Astrocyte (in vitro differentiated cells and primary cell): ENCODE measurements at regions not wholly inside any gene's neighbourhood (a gene's known extent, or its start where the extent isn't known, plus 50 kb on each side); places are given as distances from the start of the nearest gene placed in this dataset.

Experiments used
- DNase-seq: peaks from one replicate; pipeline ENCODE4 v3.0.0-alpha.2; 2010; ENCODE audit warnings: low read depth
- FAIRE-seq: peaks from 2 replicates; lab custom pipeline; 2011; peaks lifted over from hg19 to GRCh38; lab: Jason Lieb, UNC
- H2AFZ ChIP-seq: 2 replicates; pipeline ENCODE4 v1.6.0; 2012; ENCODE audit warnings: low read depth, low read length, inconsistent platforms
- H3K27ac ChIP-seq: 2 replicates; pipeline ENCODE4 v1.5.1; 2011; ENCODE audit warnings: low read depth, low read length, inconsistent platforms
- H3K27me3 ChIP-seq: 2 replicates; pipeline ENCODE4 v1.6.0; 2011; ENCODE audit warnings: low read length, inconsistent platforms; ENCODE audit not compliant: insufficient read depth
- H3K36me3 ChIP-seq: 2 replicates; pipeline ENCODE4 v1.5.1; 2011; ENCODE audit warnings: low read length, inconsistent platforms; ENCODE audit not compliant: insufficient read depth
- H3K4me1 ChIP-seq: 2 replicates; pipeline ENCODE4 v1.5.1; 2011; ENCODE audit warnings: low read length, inconsistent platforms; ENCODE audit not compliant: insufficient read depth
- H3K4me2 ChIP-seq: 2 replicates; pipeline ENCODE4 v1.6.0; 2012; ENCODE audit warnings: low read length, inconsistent platforms
- H3K4me3 ChIP-seq: 2 replicates; pipeline ENCODE4 v1.5.1; 2011; ENCODE audit warnings: low read depth, mild to moderate bottlenecking, low read length, inconsistent platforms; ENCODE audit not compliant: insufficient read depth
- H3K79me2 ChIP-seq: 2 replicates; pipeline ENCODE4 v1.6.0; 2012; ENCODE audit warnings: mild to moderate bottlenecking, low read length, inconsistent platforms; ENCODE audit not compliant: insufficient read depth
- H3K9ac ChIP-seq: 2 replicates; pipeline ENCODE4 v1.6.0; 2012; ENCODE audit warnings: mild to moderate bottlenecking, low read length, inconsistent platforms
- H3K9me3 ChIP-seq: 2 replicates; pipeline ENCODE4 v1.5.1; 2012; ENCODE audit warnings: low read depth, mild to moderate bottlenecking, low read length, inconsistent platforms; ENCODE audit not compliant: insufficient read depth
- H4K20me1 ChIP-seq: 2 replicates; pipeline ENCODE4 v1.6.0; 2012; ENCODE audit warnings: low read length, inconsistent platforms; ENCODE audit not compliant: insufficient read depth
- H3K27ac Mint-ChIP-seq: one replicate; pipeline ENCODE4 v1.8.0; 2021; ENCODE audit warnings: mild to moderate bottlenecking, mixed read lengths; ENCODE audit not compliant: unreplicated experiment
- H3K27me3 Mint-ChIP-seq: one replicate; pipeline ENCODE4 v1.8.0; 2021; ENCODE audit warnings: low read depth, mixed read lengths; ENCODE audit not compliant: unreplicated experiment
- H3K36me3 Mint-ChIP-seq: one replicate; pipeline ENCODE4 v1.8.0; 2021; ENCODE audit warnings: low read depth, mixed read lengths; ENCODE audit not compliant: unreplicated experiment
- H3K4me1 Mint-ChIP-seq: one replicate; pipeline ENCODE4 v1.8.0; 2021; ENCODE audit warnings: low read depth, mixed read lengths; ENCODE audit not compliant: unreplicated experiment
- H3K4me3 Mint-ChIP-seq: one replicate; pipeline ENCODE4 v1.8.0; 2021; ENCODE audit warnings: mild to moderate bottlenecking, moderate library complexity, mixed read lengths; ENCODE audit not compliant: unreplicated experiment
- H3K9me3 Mint-ChIP-seq: one replicate; pipeline ENCODE4 v1.8.0; 2021; ENCODE audit warnings: mild to moderate bottlenecking, mixed read lengths; ENCODE audit not compliant: unreplicated experiment
- EZH2 ChIP-seq: IDR thresholded peaks from 2 replicates; pipeline ENCODE4 v1.6.1; 2012; ENCODE audit warnings: mild to moderate bottlenecking, low read length, inconsistent platforms; ENCODE audit not compliant: insufficient read depth
- TF ChIP-seq, protein P1 (sequence below): IDR thresholded peaks from 2 replicates; pipeline ENCODE4 v1.5.1; 2011; ENCODE audit warnings: low read depth, mild to moderate bottlenecking, inconsistent platforms, low read length, moderate library complexity; ENCODE audit not compliant: insufficient read depth

DNA sequence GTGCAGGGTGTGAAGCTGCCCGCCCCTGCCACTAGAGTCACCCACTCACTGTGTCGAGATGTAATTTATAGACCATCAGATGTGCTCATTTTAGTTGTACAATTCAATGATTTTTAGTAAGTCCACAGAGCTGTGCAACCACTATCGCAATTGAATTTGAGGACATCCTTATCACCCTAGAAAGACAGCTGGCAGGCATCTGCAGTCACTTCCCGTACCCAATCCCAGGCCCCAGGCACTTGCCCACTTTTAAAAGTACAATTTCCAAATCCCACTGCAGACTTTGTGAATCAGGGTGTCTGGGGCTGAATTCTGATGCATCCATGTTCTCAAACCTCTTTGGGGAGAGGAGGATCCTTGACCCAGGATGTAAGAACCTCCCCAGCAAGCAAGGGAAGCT lies 521.3 kb upstream of the SALL3 start:
- no peaks in the 10 kb centered on the region for H3K36me3 ChIP-seq
- H3K4me2 ChIP-seq = no peak overlapping the region
- no peaks in the 10 kb centered on the region for H3K79me2 ChIP-seq
- no peaks in the 10 kb centered on the region for H3K27me3 ChIP-seq
- no peak overlapping the region for H3K4me3 ChIP-seq
- DNase-seq (no peak), FAIRE-seq (no peak)
- TF ChIP-seq, protein P1, sequence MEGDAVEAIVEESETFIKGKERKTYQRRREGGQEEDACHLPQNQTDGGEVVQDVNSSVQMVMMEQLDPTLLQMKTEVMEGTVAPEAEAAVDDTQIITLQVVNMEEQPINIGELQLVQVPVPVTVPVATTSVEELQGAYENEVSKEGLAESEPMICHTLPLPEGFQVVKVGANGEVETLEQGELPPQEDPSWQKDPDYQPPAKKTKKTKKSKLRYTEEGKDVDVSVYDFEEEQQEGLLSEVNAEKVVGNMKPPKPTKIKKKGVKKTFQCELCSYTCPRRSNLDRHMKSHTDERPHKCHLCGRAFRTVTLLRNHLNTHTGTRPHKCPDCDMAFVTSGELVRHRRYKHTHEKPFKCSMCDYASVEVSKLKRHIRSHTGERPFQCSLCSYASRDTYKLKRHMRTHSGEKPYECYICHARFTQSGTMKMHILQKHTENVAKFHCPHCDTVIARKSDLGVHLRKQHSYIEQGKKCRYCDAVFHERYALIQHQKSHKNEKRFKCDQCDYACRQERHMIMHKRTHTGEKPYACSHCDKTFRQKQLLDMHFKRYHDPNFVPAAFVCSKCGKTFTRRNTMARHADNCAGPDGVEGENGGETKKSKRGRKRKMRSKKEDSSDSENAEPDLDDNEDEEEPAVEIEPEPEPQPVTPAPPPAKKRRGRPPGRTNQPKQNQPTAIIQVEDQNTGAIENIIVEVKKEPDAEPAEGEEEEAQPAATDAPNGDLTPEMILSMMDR = no peak
- TF ChIP-seq EZH2 = no peak
- Mint-ChIP-seq H3K9me3 (peaks cover 3% of the 10 kb centered on the region), H3K4me1 (no peaks in the 10 kb centered on the region), H3K36me3 (no peaks in the 10 kb centered on the region), H3K4me3 (no peak overlapping the region), H3K27me3 (no peaks in the 10 kb centered on the region), H3K27ac (no peak overlapping the region)
- H3K27ac ChIP-seq = no peak overlapping the region
- no peak overlapping the region for H2AFZ ChIP-seq
- H4K20me1 ChIP-seq = no peaks in the 10 kb centered on the region
- H3K4me1 ChIP-seq = no peaks in the 10 kb centered on the region
- no peak overlapping the region for H3K9ac ChIP-seq
- peaks cover 6% of the 10 kb centered on the region for H3K9me3 ChIP-seq

DNA sequence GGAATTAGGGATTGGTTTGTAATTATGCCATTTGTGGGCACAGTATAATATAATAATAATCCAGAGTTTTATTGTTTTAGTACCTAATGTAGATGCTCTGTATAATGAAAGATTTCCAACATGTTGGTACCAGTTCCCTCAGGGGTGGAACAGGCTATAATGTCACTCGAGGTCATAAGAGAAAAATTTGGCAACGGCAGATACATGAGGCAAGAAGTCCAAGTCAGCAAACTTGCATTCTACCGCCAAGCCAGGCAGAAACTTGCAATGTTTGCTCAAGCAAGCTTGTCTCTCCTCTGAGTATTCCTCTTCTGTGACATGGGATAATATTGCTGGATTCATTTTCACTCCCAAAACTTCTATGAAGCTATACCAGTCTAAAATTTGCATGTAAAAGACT lies 520.0 kb upstream of the SALL3 start:
- no peaks in the 10 kb centered on the region for H3K27me3 Mint-ChIP-seq
- Histone ChIP-seq H2AFZ (no peak overlapping the region), H3K4me3 (no peak overlapping the region), H3K79me2 (no peaks in the 10 kb centered on the region), H3K9ac (no peak overlapping the region), H3K27me3 (no peaks in the 10 kb centered on the region), H3K4me2 (no peak overlapping the region), H3K4me1 (no peaks in the 10 kb centered on the region), H4K20me1 (no peaks in the 10 kb centered on the region), H3K9me3 (peaks cover 6% of the 10 kb centered on the region), H3K36me3 (no peaks in the 10 kb centered on the region), H3K27ac (no peak overlapping the region)
- peaks cover 4% of the 10 kb centered on the region for H3K9me3 Mint-ChIP-seq
- no peaks in the 10 kb centered on the region for H3K36me3 Mint-ChIP-seq
- no peak overlapping the region for H3K4me3 Mint-ChIP-seq
- H3K27ac Mint-ChIP-seq = no peak overlapping the region
- TF ChIP-seq EZH2 = no peak
- no peak for DNase-seq
- no peaks in the 10 kb centered on the region for H3K4me1 Mint-ChIP-seq
- no peak for FAIRE-seq

DNA sequence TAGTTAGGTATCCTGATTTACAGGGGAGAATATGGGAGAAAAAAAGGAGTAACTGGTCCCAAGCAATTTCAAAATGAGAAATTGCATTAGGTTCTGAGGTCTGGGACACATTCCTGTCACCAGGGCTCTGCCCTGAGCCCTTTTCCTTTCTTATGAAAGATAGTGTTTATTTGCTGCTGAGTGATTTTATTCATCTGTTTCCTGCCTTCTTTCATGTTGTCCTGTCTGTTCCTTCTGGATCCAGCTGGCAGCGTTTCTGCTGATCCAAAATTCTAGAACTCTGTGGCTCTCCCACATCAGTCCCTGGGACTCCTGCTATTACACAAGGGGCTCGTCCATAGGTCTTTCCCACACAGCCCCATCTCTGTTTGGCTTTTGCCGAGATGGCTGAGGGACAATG lies 519.1 kb upstream of the SALL3 start:
- Histone ChIP-seq H2AFZ (no peak overlapping the region), H3K9ac (no peak overlapping the region), H3K36me3 (no peaks in the 10 kb centered on the region), H3K27ac (no peak overlapping the region), H3K79me2 (no peaks in the 10 kb centered on the region), H3K4me3 (no peak overlapping the region), H3K4me1 (no peaks in the 10 kb centered on the region), H4K20me1 (no peaks in the 10 kb centered on the region), H3K27me3 (no peaks in the 10 kb centered on the region), H3K9me3 (peaks cover 6% of the 10 kb centered on the region), H3K4me2 (no peak overlapping the region)
- Mint-ChIP-seq H3K27me3 (no peaks in the 10 kb centered on the region), H3K9me3 (peaks cover 4% of the 10 kb centered on the region), H3K4me1 (no peaks in the 10 kb centered on the region), H3K36me3 (no peaks in the 10 kb centered on the region), H3K27ac (no peak overlapping the region), H3K4me3 (no peak overlapping the region)
- DNase-seq (no peak), FAIRE-seq (no peak)
- TF ChIP-seq EZH2 = no peak
- TF ChIP-seq, protein P1 = no peak
